ENCODE measurements at regions not wholly inside any gene's neighbourhood (a gene's known extent, or its start where the extent isn't known, plus 50 kb on each side); places are given as distances from the start of the nearest gene placed in this dataset.

GRCh38 chr18:22848615-22849014 is 84.5 kb upstream of the RBBP8 start:
- Histone ChIP-seq H3K4me1 (no peaks in the 10 kb centered on the region; the same call in 1 of the 2 replicates), H3K27me3 (no peaks in the 10 kb centered on the region), H3K4me3 (ENCODE audit: low read depth, low read length) (no peak overlapping the region), H3K9me3 (no peaks in the 10 kb centered on the region), H3K36me3 (no peaks in the 10 kb centered on the region)
- no peak for DNase-seq
- TF ChIP-seq CTCF (IDR thresholded peaks at IDR 0.05; ENCODE audit: low read depth, low read length), result no peak

GRCh38 chr18:22856870-22857269 is 76.3 kb upstream of the RBBP8 start:
- DNase-seq, result no peak
- Histone ChIP-seq H3K4me1 (no peaks in the 10 kb centered on the region), H3K36me3 (no peaks in the 10 kb centered on the region), H3K27me3 (no peaks in the 10 kb centered on the region), H3K4me3 (ENCODE audit: low read depth, low read length) (no peak overlapping the region), H3K9me3 (no peaks in the 10 kb centered on the region)
- TF ChIP-seq CTCF (IDR thresholded peaks at IDR 0.05; ENCODE audit: low read depth, low read length), result no peak

GRCh38 chr18:22858121-22858520 is 75.0 kb upstream of the RBBP8 start:
- Histone ChIP-seq H3K36me3 (no peaks in the 10 kb centered on the region), H3K9me3 (no peaks in the 10 kb centered on the region), H3K4me3 (ENCODE audit: low read depth, low read length) (no peak overlapping the region), H3K4me1 (no peaks in the 10 kb centered on the region), H3K27me3 (no peaks in the 10 kb centered on the region)
- no peak for DNase-seq
- TF ChIP-seq CTCF (IDR thresholded peaks at IDR 0.05; ENCODE audit: low read depth, low read length), result no peak

- no peak overlapping the region for H3K4me3 ChIP-seq (ENCODE audit: low read depth, low read length)
- no peaks in the 10 kb centered on the region for H3K36me3 ChIP-seq
- H3K4me1 ChIP-seq, result no peaks in the 10 kb centered on the region
- TF ChIP-seq CTCF (IDR thresholded peaks at IDR 0.05; ENCODE audit: low read depth, low read length), result no peak
- DNase-seq, result no peak
- H3K9me3 ChIP-seq, result no peaks in the 10 kb centered on the region
- no peaks in the 10 kb centered on the region for H3K27me3 ChIP-seq
Observed at GRCh38 chr18:22860807-22861206, 72.3 kb upstream of the RBBP8 start.

DNA sequence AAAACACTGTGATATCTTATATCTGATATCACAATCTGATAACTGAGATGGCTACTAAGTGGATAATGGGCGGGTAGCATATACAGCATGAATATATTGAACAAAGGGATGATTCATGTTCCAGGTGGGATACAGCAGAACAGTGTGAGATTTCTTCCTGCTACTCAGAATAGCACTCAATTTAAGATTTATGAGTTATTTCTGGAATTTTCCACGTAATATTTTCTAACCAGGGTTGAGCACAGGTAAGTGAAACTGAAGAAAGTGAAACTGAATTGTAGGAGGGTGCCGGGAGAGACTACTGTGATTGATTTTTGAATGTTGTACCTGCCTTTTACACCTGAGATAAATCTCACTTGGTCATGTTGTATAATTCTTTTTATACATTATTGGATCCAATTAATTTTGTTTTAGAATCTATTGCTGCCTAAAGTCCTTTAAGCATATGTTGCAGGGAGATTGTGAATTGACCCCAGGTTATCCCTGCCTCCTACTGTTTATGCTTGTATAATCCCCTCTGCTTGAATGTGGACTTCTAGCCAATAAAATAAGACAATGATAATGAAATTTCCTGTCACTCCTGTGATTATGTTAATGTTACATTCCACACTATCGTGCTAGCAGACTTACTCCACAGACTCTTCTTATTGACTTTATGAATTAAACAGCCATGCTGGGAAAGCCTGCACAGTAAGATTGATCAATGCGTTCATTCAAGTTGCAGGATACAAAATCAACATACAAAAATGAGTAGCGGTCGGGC is 67.6 kb upstream of the RBBP8 start:
- Histone ChIP-seq H3K27me3 (no peaks in the 10 kb centered on the region), H3K4me3 (ENCODE audit: low read depth, low read length) (no peak overlapping the region), H3K36me3 (no peaks in the 10 kb centered on the region), H3K9me3 (no peaks in the 10 kb centered on the region), H3K4me1 (no peaks in the 10 kb centered on the region)
- no peak for DNase-seq
- TF ChIP-seq CTCF (IDR thresholded peaks at IDR 0.05; ENCODE audit: low read depth, low read length), result no peak

DNA sequence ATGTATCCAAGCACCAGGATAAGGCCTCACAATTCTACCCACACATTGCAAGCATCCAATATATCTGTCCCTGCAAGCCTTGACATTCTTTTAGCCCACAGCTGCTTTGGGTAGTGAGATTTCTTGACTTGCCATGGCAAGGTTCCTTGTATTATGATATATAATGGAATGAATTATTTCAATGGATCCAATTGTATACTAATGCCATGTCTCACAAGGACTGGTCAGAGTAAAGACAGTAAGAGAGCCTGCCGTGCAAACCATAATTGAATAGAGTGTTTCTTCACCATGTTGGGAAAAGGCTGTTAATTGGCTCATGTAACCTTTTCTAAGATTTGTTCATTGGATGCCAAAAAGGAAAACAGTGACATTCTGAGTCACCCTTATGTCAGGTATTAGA is 64.3 kb upstream of the RBBP8 start:
- no peak overlapping the region for H3K4me3 ChIP-seq (ENCODE audit: low read depth, low read length)
- H3K27me3 ChIP-seq, result no peaks in the 10 kb centered on the region
- DNase-seq, result no peak
- no peak for TF ChIP-seq CTCF (IDR thresholded peaks at IDR 0.05; ENCODE audit: low read depth, low read length)
- H3K4me1 ChIP-seq, result peaks cover 7% of the 10 kb centered on the region
- no peaks in the 10 kb centered on the region for H3K36me3 ChIP-seq
- H3K9me3 ChIP-seq, result no peaks in the 10 kb centered on the region

Data from BE2C (cell line).